Ascending aorta (tissue), 2 donors: ENCODE measurements at regions not wholly inside any gene's neighbourhood (a gene's known extent, or its start where the extent isn't known, plus 50 kb on each side); places are given as distances from the start of the nearest gene placed in this dataset.

Experiments used
- DNase-seq, 2 donors: peaks; one replicate each; pipeline ENCODE4 v3.0.0-alpha.2; 2019; ENCODE audit warnings: low spot score in 2 of 2
- H3K27ac ChIP-seq, 2 donors: fragments of 200-600 bp; sonication (generic); one replicate each; pipeline ENCODE4 v1.5.1; 2016 to 2017; ENCODE audit warnings: mild to moderate bottlenecking in 1 of 2
- H3K27me3 ChIP-seq: fragments of 200-600 bp; sonication (generic); one replicate; pipeline ENCODE4 v1.5.1; 2017
- H3K36me3 ChIP-seq, 2 donors: fragments of 200-600 bp; sonication (generic); one replicate each; pipeline ENCODE4 v1.5.1; 2016
- H3K4me1 ChIP-seq, 2 donors: fragments of 200-600 bp; sonication (generic); one replicate each; pipeline ENCODE4 v1.5.1; 2016 to 2017; ENCODE audit warnings: mild to moderate bottlenecking in 1 of 2
- H3K4me3 ChIP-seq, 2 donors: fragments of 200-600 bp; sonication (generic); one replicate each; pipeline ENCODE4 v1.5.1; 2016 to 2017; ENCODE audit warnings: mild to moderate bottlenecking in 1 of 2
- H3K9me3 ChIP-seq, 2 donors: fragments of 200-600 bp; sonication (generic); one replicate each; pipeline ENCODE4 v1.5.1; 2016
- CTCF ChIP-seq, 3 experiments: fragments of 200-600 bp in 2 of 3; fragments of 450-650 bp in 1 of 3; sonication (generic) in 2 of 3; IDR thresholded peaks; one replicate each; pipeline ENCODE4 v1.5.1; 2016 to 2019; ENCODE audit warnings: antibody characterized with exemption in 3 of 3, mild to moderate bottlenecking in 1 of 3, moderate library complexity in 1 of 3
- intact Hi-C: fragments of 100-400 bp; cut with DNase I; formaldehyde crosslinking; loops from one replicate; pipeline ENCODE4 v1.15.1; 2023

GRCh38 chr3:163916596-163917560, 1161.4 kb downstream of the SI start:
- Histone ChIP-seq H3K27ac (no peak overlapping the region), H3K27me3 (no peaks in the 10 kb centered on the region), H3K4me3 (no peak overlapping the region), H3K9me3 (no peaks in the 10 kb centered on the region), H3K36me3 (no peaks in the 10 kb centered on the region), H3K4me1 (no peaks in the 10 kb centered on the region)
- TF ChIP-seq CTCF (IDR thresholded peaks at IDR 0.05): no peak
- DNase-seq: no peak
- intact Hi-C loops: no loop called here

- no peak for DNase-seq
- no peaks in the 10 kb centered on the region for H3K36me3 ChIP-seq
- H3K27ac ChIP-seq: no peak overlapping the region
- intact Hi-C loops: no loop called here
- no peak for TF ChIP-seq CTCF (IDR thresholded peaks at IDR 0.05)
- H3K9me3 ChIP-seq: no peaks in the 10 kb centered on the region
- no peaks in the 10 kb centered on the region for H3K27me3 ChIP-seq
- no peaks in the 10 kb centered on the region for H3K4me1 ChIP-seq
- H3K4me3 ChIP-seq: no peak overlapping the region
Observed at GRCh38 chr3:163915280-163915679, 1163.0 kb downstream of the SI start.

- Histone ChIP-seq H3K4me1 (no peaks in the 10 kb centered on the region), H3K9me3 (no peaks in the 10 kb centered on the region), H3K4me3 (no peak overlapping the region), H3K36me3 (no peaks in the 10 kb centered on the region), H3K27me3 (no peaks in the 10 kb centered on the region), H3K27ac (no peak overlapping the region)
- intact Hi-C loops: no loop called here
- DNase-seq: no peak
- no peak for TF ChIP-seq CTCF (IDR thresholded peaks at IDR 0.05)
Observed at GRCh38 chr3:163914567-163914966, 1163.7 kb downstream of the SI start.

DNA sequence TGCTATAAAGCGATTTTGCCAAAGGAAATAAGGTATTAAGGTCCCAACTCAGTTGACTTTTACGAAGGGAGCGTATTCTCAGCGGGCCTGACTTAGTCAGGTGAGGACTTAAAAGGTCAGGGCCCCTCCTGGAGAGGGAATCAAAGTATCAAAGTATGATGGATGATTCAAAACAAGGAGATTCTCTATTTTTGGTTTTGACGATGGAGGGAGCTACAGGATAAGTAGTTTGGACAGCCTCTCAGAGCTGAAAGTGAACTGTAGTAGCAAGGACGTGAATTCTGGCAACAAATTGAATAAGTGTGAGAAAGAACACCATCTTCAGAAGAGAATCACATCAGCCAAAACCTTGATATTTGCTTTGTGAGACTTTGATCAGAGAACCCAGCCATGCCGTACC, 1186.5 kb downstream of the SI start:
- no peak for DNase-seq
- intact Hi-C loops: no loop called here

DNA sequence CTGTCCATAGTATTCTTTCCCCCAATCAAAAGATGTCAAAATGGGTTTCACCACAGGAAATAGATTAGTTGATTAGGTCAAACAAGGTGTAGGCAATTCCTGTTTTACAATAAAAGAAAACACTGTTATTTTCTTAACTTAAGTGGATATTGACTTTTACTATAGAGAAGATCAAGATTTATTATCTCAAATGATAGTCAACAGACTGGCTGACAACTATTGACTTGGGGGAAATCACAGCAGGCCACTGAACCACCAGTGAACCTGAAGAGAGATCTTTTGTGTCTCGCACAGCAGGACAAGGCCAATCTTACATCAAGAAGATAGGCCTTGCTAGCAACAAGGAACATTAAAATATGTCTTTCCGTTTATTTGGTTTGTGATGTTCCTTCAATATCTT, 1187.6 kb downstream of the SI start:
- Histone ChIP-seq H3K4me1 (no peaks in the 10 kb centered on the region), H3K9me3 (no peaks in the 10 kb centered on the region), H3K4me3 (no peak overlapping the region), H3K36me3 (no peaks in the 10 kb centered on the region), H3K27ac (no peak overlapping the region), H3K27me3 (no peaks in the 10 kb centered on the region)
- no peak for DNase-seq
- TF ChIP-seq CTCF (IDR thresholded peaks at IDR 0.05): no peak
- intact Hi-C loops: no loop called here

More for the DNA sequence above, 1186.5 kb downstream of the SI start:
- Histone ChIP-seq H3K36me3 (no peaks in the 10 kb centered on the region), H3K4me3 (no peak overlapping the region), H3K9me3 (no peaks in the 10 kb centered on the region), H3K27ac (no peak overlapping the region), H3K4me1 (no peaks in the 10 kb centered on the region), H3K27me3 (no peaks in the 10 kb centered on the region)
- TF ChIP-seq CTCF (IDR thresholded peaks at IDR 0.05): no peak
